ENCODE measurements at regions not wholly inside any gene's neighbourhood (a gene's known extent, or its start where the extent isn't known, plus 50 kb on each side); places are given as distances from the start of the nearest gene placed in this dataset.

- no peaks in the 10 kb centered on the region for H3K9me3 ChIP-seq (ENCODE audit: control insufficient read depth, low read depth, low read length)
- TF ChIP-seq CTCF (optimal IDR thresholded peaks at IDR 0.05 in 1 of 3, IDR thresholded peaks at IDR 0.05 in 1 of 3, conservative IDR thresholded peaks at IDR 0.05 in 1 of 3; ENCODE audit: extremely low read depth in 1 of 3, insufficient read depth in 2 of 3, low read length in 3 of 3) (no peak), EZH2 (IDR thresholded peaks at IDR 0.05; ENCODE audit: low read length) (no peak)
- H4K20me1 ChIP-seq (ENCODE audit: control insufficient read depth, extremely low read depth, insufficient read depth, low read length) = no peaks in the 10 kb centered on the region
- H3K27me3 ChIP-seq (ENCODE audit: control insufficient read depth, extremely low read depth, insufficient read depth, low read length) = no peaks in the 10 kb centered on the region
- H3K9ac ChIP-seq (ENCODE audit: control insufficient read depth, extremely low read depth, insufficient read depth, low read length) = no peak overlapping the region
- H3K4me1 ChIP-seq (ENCODE audit: control insufficient read depth, extremely low read depth, insufficient read depth, low read length) = no peaks in the 10 kb centered on the region
- H3K4me3 ChIP-seq (ENCODE audit: control insufficient read depth in 2 of 3, extremely low read depth in 1 of 3, insufficient read depth in 2 of 3, low read depth in 1 of 3, low read length in 3 of 3) = no peak overlapping the region
- DNase-seq (ENCODE audit: low read depth, low spot score) (no peak), FAIRE-seq (no peak)
- no peak overlapping the region for H2AFZ ChIP-seq (ENCODE audit: control insufficient read depth, low read length)
- H3K79me2 ChIP-seq (ENCODE audit: control insufficient read depth, insufficient read depth, low read length) = no peaks in the 10 kb centered on the region
- no peak overlapping the region for H3K27ac ChIP-seq (ENCODE audit: control insufficient read depth, insufficient read depth, low read length)
- dilution Hi-C loops (cut with MboI; ENCODE audit: extremely low pct_ligation_motif_present, low sequenced_read_pairs) = no loop called here
- no peaks in the 10 kb centered on the region for H3K9me1 ChIP-seq (ENCODE audit: control insufficient read depth, extremely low read depth, insufficient read depth, low read length)
- no peak overlapping the region for H3K4me2 ChIP-seq (ENCODE audit: control insufficient read depth, extremely low read depth, insufficient read depth, low read depth, low read length)
- no peaks in the 10 kb centered on the region for H3K36me3 ChIP-seq (ENCODE audit: control insufficient read depth in 2 of 2, extremely low read depth in 1 of 2, insufficient read depth in 2 of 2, low read length in 2 of 2)
Measured at GRCh38 chr1:90809093-90809492, 92.0 kb upstream of the BARHL2 start.

- dilution Hi-C loops (cut with MboI; ENCODE audit: extremely low pct_ligation_motif_present, low sequenced_read_pairs) = no loop called here
- H3K4me2 ChIP-seq (ENCODE audit: control insufficient read depth, extremely low read depth, insufficient read depth, low read depth, low read length) = no peak overlapping the region
- DNase-seq (ENCODE audit: low read depth, low spot score) (no peak), FAIRE-seq (no peak)
- H3K27ac ChIP-seq (ENCODE audit: control insufficient read depth, insufficient read depth, low read length) = no peak overlapping the region
- H3K36me3 ChIP-seq (ENCODE audit: control insufficient read depth in 2 of 2, extremely low read depth in 1 of 2, insufficient read depth in 2 of 2, low read length in 2 of 2) = no peaks in the 10 kb centered on the region
- no peak overlapping the region for H3K4me3 ChIP-seq (ENCODE audit: control insufficient read depth in 2 of 3, extremely low read depth in 1 of 3, insufficient read depth in 2 of 3, low read depth in 1 of 3, low read length in 3 of 3)
- no peak overlapping the region for H2AFZ ChIP-seq (ENCODE audit: control insufficient read depth, low read length)
- no peaks in the 10 kb centered on the region for H4K20me1 ChIP-seq (ENCODE audit: control insufficient read depth, extremely low read depth, insufficient read depth, low read length)
- H3K9me3 ChIP-seq (ENCODE audit: control insufficient read depth, low read depth, low read length) = no peaks in the 10 kb centered on the region
- TF ChIP-seq CTCF (optimal IDR thresholded peaks at IDR 0.05 in 1 of 3, IDR thresholded peaks at IDR 0.05 in 1 of 3, conservative IDR thresholded peaks at IDR 0.05 in 1 of 3; ENCODE audit: extremely low read depth in 1 of 3, insufficient read depth in 2 of 3, low read length in 3 of 3) (no peak), EZH2 (IDR thresholded peaks at IDR 0.05; ENCODE audit: low read length) (no peak)
- no peaks in the 10 kb centered on the region for H3K4me1 ChIP-seq (ENCODE audit: control insufficient read depth, extremely low read depth, insufficient read depth, low read length)
- no peaks in the 10 kb centered on the region for H3K27me3 ChIP-seq (ENCODE audit: control insufficient read depth, extremely low read depth, insufficient read depth, low read length)
- H3K9ac ChIP-seq (ENCODE audit: control insufficient read depth, extremely low read depth, insufficient read depth, low read length) = no peak overlapping the region
- H3K79me2 ChIP-seq (ENCODE audit: control insufficient read depth, insufficient read depth, low read length) = no peaks in the 10 kb centered on the region
- no peaks in the 10 kb centered on the region for H3K9me1 ChIP-seq (ENCODE audit: control insufficient read depth, extremely low read depth, insufficient read depth, low read length)
Measured at GRCh38 chr1:90807329-90807728, 90.2 kb upstream of the BARHL2 start.

Data from keratinocyte (primary cell).